ENCODE measurements at regions not wholly inside any gene's neighbourhood (a gene's known extent, or its start where the extent isn't known, plus 50 kb on each side); places are given as distances from the start of the nearest gene placed in this dataset.

GRCh38 chr17:14731591-14731990 is 430.7 kb downstream of the HS3ST3B1 start:
- no peak for TF ChIP-seq RAD21 (IDR thresholded peaks at IDR 0.05; ENCODE audit: low read depth)
- no peak for TF ChIP-seq FOXM1 (IDR thresholded peaks at IDR 0.05; ENCODE audit: borderline replicate concordance, low read depth)
- TF ChIP-seq TCF12 (IDR thresholded peaks at IDR 0.05; ENCODE audit: low read depth), result no peak
- TF ChIP-seq TAF1 (IDR thresholded peaks at IDR 0.05; ENCODE audit: low read depth), result no peak
- no peak for TF ChIP-seq CEBPB (IDR thresholded peaks at IDR 0.05)
- TF ChIP-seq USF1 (IDR thresholded peaks at IDR 0.05), result no peak
- no peak for TF ChIP-seq REST (IDR thresholded peaks at IDR 0.05; ENCODE audit: low read depth)
- TF ChIP-seq YY1 (IDR thresholded peaks at IDR 0.05; ENCODE audit: low read depth), result no peak
- TF ChIP-seq EGR1 (IDR thresholded peaks at IDR 0.05), result no peak
- no peak for TF ChIP-seq TEAD4 (IDR thresholded peaks at IDR 0.05)
- TF ChIP-seq NFIC (IDR thresholded peaks at IDR 0.05), result no peak
- TF ChIP-seq ZBTB7A (IDR thresholded peaks at IDR 0.05; ENCODE audit: low read depth), result no peak
- no peak for TF ChIP-seq MAX (IDR thresholded peaks at IDR 0.05)
- no peak for TF ChIP-seq CREB1 (IDR thresholded peaks at IDR 0.05; ENCODE audit: low read depth)
- no peak for TF ChIP-seq EP300 (IDR thresholded peaks at IDR 0.05; ENCODE audit: borderline replicate concordance)

GRCh38 chr17:14730821-14731220 is 429.9 kb downstream of the HS3ST3B1 start:
- TF ChIP-seq FOXM1 (IDR thresholded peaks at IDR 0.05; ENCODE audit: borderline replicate concordance, low read depth) (no peak), MAX (IDR thresholded peaks at IDR 0.05) (no peak), USF1 (IDR thresholded peaks at IDR 0.05) (no peak), TEAD4 (IDR thresholded peaks at IDR 0.05) (no peak), YY1 (IDR thresholded peaks at IDR 0.05; ENCODE audit: low read depth) (no peak), REST (IDR thresholded peaks at IDR 0.05; ENCODE audit: low read depth) (no peak), EGR1 (IDR thresholded peaks at IDR 0.05) (no peak), EP300 (IDR thresholded peaks at IDR 0.05; ENCODE audit: borderline replicate concordance) (no peak), NFIC (IDR thresholded peaks at IDR 0.05) (no peak), CREB1 (IDR thresholded peaks at IDR 0.05; ENCODE audit: low read depth) (no peak), TCF12 (IDR thresholded peaks at IDR 0.05; ENCODE audit: low read depth) (no peak), CEBPB (IDR thresholded peaks at IDR 0.05) (no peak)

DNA sequence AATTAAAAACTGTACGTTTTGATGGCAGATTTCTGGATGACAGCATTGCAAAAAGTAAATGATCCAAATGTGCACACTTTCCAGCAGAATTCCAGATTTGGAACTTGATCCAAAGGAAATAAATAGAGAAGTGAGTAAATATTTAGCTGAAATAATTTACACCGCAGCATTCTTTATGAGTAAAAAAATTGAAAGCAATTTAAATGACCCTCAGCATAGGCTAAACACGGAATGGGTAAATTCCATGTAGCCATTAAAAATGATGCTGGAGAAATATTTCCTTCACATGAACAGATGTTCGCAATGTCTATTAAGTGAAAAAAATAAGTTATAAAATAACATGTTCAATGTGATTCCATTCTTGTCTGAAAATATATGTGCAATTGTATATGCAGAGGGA is 424.8 kb downstream of the HS3ST3B1 start:
- TF ChIP-seq RAD21 (IDR thresholded peaks at IDR 0.05; ENCODE audit: low read depth) (no peak), CEBPB (IDR thresholded peaks at IDR 0.05) (no peak), YY1 (IDR thresholded peaks at IDR 0.05; ENCODE audit: low read depth) (no peak), TEAD4 (IDR thresholded peaks at IDR 0.05) (no peak), EP300 (IDR thresholded peaks at IDR 0.05; ENCODE audit: borderline replicate concordance) (no peak), NFIC (IDR thresholded peaks at IDR 0.05) (no peak), EGR1 (IDR thresholded peaks at IDR 0.05) (no peak), TCF12 (IDR thresholded peaks at IDR 0.05; ENCODE audit: low read depth) (no peak)

- TF ChIP-seq CEBPB (IDR thresholded peaks at IDR 0.05), result no peak
- no peak for TF ChIP-seq TCF12 (IDR thresholded peaks at IDR 0.05; ENCODE audit: low read depth)
- TF ChIP-seq RAD21 (IDR thresholded peaks at IDR 0.05; ENCODE audit: low read depth), result no peak
- TF ChIP-seq REST (IDR thresholded peaks at IDR 0.05; ENCODE audit: low read depth), result no peak
- no peak for TF ChIP-seq EP300 (IDR thresholded peaks at IDR 0.05; ENCODE audit: borderline replicate concordance)
- TF ChIP-seq MAX (IDR thresholded peaks at IDR 0.05), result no peak
- TF ChIP-seq NFIC (IDR thresholded peaks at IDR 0.05), result no peak
- TF ChIP-seq YY1 (IDR thresholded peaks at IDR 0.05; ENCODE audit: low read depth), result no peak
- no peak for TF ChIP-seq TEAD4 (IDR thresholded peaks at IDR 0.05)
- no peak for TF ChIP-seq EGR1 (IDR thresholded peaks at IDR 0.05)
- no peak for TF ChIP-seq TAF1 (IDR thresholded peaks at IDR 0.05; ENCODE audit: low read depth)
- no peak for TF ChIP-seq ZBTB7A (IDR thresholded peaks at IDR 0.05; ENCODE audit: low read depth)
- no peak for TF ChIP-seq FOXM1 (IDR thresholded peaks at IDR 0.05; ENCODE audit: borderline replicate concordance, low read depth)
- no peak for TF ChIP-seq USF1 (IDR thresholded peaks at IDR 0.05)
- TF ChIP-seq CREB1 (IDR thresholded peaks at IDR 0.05; ENCODE audit: low read depth), result no peak
Observed at GRCh38 chr17:14724770-14725169, 423.9 kb downstream of the HS3ST3B1 start.

All from Ishikawa (cell line).